KBM-7 (cell line): ENCODE measurements at regions not wholly inside any gene's neighbourhood (a gene's known extent, or its start where the extent isn't known, plus 50 kb on each side); places are given as distances from the start of the nearest gene placed in this dataset.

ENCODE experiments used
- DNase-seq: peaks from one replicate; pipeline ENCODE4 v3.0.0-alpha.2; 2015
- in situ Hi-C: fragments of 300-500 bp; cut with MboI; formaldehyde crosslinking; loops from 2 replicates; pipeline ENCODE4 v1.14.3; 2020; ENCODE audit warnings: low sequenced_read_pairs, low pct_unique_long_range_greater_than_20kb, mixed read lengths

GRCh38 chr6:55696501-55696900 is 117.5 kb upstream of the HMGCLL1 start:
- in situ Hi-C loops: no loop called here

GRCh38 chr6:55696041-55696440 is 117.0 kb upstream of the HMGCLL1 start:
- in situ Hi-C loops: no loop called here
- no peak for DNase-seq

More at GRCh38 chr6:55696501-55696900, 117.5 kb upstream of the HMGCLL1 start:
- no peak for DNase-seq

- in situ Hi-C loops: no loop called here
- DNase-seq: no peak
Observed at GRCh38 chr6:55694759-55695158, 115.8 kb upstream of the HMGCLL1 start.

DNA sequence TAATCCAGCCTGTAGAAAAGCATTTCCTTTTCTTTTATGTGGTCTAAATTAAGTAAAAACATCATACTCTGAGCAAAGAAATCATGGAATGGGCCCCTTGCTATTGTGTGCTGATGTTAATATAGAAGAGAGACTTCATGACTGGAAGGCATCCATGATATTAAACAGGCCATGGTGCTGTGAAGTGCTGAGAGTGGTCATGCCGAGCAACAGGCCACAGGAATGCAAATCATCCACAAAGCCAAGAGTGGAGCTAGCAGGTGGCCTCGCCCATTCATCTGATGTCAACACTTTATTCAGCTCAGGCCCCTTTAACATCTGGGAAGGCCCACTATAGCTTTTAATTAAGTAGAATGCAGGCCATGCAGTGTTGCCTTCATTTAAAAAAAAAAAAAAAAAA is 115.2 kb upstream of the HMGCLL1 start:
- DNase-seq: no peak
- in situ Hi-C loops: no loop called here

DNA sequence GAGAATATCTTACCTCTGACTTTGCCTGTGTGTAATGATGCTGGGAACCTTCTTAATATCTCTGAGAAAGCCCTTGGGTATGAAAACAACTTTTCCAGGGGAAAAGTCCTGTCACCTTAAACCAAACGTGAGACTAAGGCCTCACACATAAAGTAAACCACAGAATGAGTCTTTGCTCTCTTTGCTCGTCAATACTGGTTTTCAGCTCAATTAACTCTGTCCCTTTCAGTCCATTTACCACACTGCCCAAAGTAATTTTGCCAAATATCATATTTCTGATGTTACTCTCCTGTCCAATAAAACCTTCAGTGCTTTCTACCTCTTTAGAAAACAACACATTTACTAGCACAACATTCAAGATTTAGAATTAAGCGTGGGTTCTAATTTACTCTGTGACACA is 100.5 kb upstream of the HMGCLL1 start:
- in situ Hi-C loops: no loop called here
- no peak for DNase-seq

GRCh38 chr6:55678330-55679224 is 99.6 kb upstream of the HMGCLL1 start:
- no peak for DNase-seq
- in situ Hi-C loops: no loop called here

- no peak for DNase-seq
- in situ Hi-C loops: no loop called here
Observed at GRCh38 chr6:55676736-55677135, 97.7 kb upstream of the HMGCLL1 start.

DNA sequence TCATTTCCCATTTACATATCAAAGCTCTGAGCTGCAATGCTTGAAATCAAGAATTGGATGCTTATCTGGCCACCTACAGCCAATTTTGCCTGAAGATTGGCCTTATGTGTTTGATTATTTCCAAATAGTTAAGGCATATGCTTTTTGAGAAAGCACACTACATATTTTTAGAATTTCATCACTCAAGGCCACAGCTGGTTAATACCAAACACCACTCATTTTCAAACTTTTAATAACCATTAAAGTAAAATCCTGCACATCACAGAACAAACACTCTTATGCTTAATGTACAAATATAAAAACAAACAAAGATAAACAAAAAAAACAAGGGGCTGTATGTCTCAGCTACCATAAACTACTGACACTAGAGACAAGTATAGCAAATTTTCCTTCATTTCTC is 96.9 kb upstream of the HMGCLL1 start:
- DNase-seq: no peak
- in situ Hi-C loops: no loop called here

GRCh38 chr6:55674672-55675071 is 95.7 kb upstream of the HMGCLL1 start:
- no peak for DNase-seq
- in situ Hi-C loops: no loop called here

DNA sequence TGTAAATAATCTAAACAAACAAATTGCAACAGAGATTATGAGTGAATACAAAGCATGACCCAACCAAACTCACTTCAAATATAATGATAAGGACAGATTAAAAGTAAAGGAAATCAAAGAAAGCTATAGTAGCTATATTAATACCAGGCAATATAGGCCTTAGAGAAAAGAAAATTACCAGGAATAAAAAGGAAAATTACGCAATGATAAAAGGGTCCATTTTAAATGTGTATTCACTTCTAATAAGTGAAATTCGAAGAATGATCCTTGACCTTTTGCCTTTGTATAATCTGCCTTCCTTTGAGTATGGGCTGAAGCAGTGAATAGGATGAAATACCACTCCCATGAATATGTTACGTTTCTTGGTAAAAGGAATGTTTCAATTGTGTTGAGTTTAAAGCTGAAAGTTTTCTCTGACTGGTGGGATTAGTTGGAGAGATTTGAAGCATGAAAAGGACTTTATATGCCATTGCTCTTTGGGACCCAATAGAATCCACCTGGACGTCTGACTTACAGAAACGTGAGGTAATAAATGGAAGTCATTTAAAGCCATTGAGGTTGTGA is 91.9 kb upstream of the HMGCLL1 start:
- in situ Hi-C loops: no loop called here
- no peak for DNase-seq

GRCh38 chr6:55669028-55669427 is 90.0 kb upstream of the HMGCLL1 start:
- in situ Hi-C loops: no loop called here
- no peak for DNase-seq

DNA sequence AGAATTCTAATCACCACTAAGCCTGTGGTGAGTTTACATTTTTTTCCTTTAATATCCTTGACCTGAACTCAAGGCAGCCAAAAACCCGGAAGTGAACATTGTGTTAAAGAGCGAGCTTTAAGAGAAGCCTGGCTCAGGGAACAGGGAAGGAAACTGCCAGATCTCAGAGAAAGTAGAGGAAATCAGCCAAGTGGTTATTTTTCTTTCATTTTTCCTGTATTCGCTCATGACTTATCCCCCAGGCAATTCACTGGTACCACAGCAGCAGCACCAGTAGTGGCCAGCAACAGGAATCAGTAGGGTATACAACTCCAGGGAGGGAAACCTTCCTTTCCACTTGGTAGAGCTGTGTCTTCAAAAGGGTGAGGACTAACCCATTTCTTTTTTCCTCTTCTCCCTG is 89.6 kb upstream of the HMGCLL1 start:
- no peak for DNase-seq
- in situ Hi-C loops: no loop called here

GRCh38 chr6:55667341-55667740 is 88.3 kb upstream of the HMGCLL1 start:
- no peak for DNase-seq
- in situ Hi-C loops: no loop called here

GRCh38 chr6:55666606-55667225 is 87.7 kb upstream of the HMGCLL1 start:
- in situ Hi-C loops: no loop called here
- DNase-seq: no peak

GRCh38 chr6:55666037-55666436 is 87.0 kb upstream of the HMGCLL1 start:
- in situ Hi-C loops: no loop called here
- DNase-seq: no peak

DNA sequence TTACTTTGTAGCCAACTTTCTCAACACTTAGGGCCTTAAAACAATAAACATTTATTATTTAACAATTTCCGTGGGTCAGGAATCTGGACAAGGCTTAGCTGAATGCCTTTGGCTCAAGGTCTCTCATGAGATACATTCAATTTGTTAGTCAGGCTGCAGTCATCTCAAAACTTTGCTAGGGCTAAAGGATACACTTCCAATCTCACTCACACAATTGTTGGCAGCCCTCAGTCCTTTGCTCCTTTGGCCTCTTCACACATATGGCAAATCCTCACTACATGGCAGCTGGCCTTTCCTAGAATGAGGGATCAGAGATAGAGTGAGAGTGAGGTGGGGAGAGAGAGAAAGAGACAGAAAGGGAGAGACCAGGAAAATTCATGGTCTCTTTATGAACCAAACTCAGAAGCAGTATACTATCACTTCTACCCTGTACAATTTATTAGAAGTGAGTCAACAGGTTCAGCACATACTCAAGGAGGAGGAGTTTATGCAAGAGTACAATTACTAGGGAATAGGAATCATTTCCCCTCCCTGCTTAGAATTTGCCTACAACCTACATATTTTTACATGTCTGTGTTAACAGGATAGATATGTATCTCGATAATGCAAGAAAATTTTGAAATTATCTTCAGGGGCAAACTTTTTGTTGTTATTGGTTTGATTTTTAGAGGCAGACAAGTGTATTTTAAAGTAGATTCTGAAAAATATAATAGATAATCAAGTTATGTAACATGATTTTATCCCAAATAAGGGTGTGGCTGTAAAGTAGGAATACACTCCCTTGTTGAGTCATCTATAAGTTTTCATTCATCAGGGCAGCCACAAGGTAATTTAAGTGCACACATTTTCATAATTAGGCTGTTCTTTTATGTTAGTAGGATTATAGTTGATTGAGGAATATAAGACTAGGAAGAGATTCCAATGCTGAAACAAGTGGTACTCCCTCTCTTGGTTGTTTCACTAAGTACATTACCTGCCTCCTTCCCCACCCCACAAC is 85.9 kb upstream of the HMGCLL1 start:
- DNase-seq: no peak
- in situ Hi-C loops: no loop called here

- DNase-seq: no peak
- in situ Hi-C loops: no loop called here
Observed at GRCh38 chr6:55663914-55664313, 84.9 kb upstream of the HMGCLL1 start.

- no peak for DNase-seq
- in situ Hi-C loops: no loop called here
Observed at GRCh38 chr6:55659304-55659703, 80.3 kb upstream of the HMGCLL1 start.

- in situ Hi-C loops: no loop called here
- DNase-seq: no peak
Observed at GRCh38 chr6:55654445-55654844, 75.5 kb upstream of the HMGCLL1 start.
